Activated naive CD4-positive, alpha-beta T cell treated with anti-CD3 and anti-CD28 coated beads for 36 hours (primary cell): ENCODE measurements at regions not wholly inside any gene's neighbourhood (a gene's known extent, or its start where the extent isn't known, plus 50 kb on each side); places are given as distances from the start of the nearest gene placed in this dataset.

Source experiments
- CTCF ChIA-PET: fragments of 350-600 bp; sonication (Branson Sonifier 250); formaldehyde crosslinking; loops from one replicate; lab custom pipeline; 2021; ENCODE audit warnings: antibody characterized with exemption; lab: Charles Lee
- DNase-seq: peaks from one replicate; pipeline ENCODE4 v3.0.0-alpha.2; 2020
- H3K27ac Mint-ChIP-seq: one replicate; pipeline ENCODE4 v1.8.0; 2021; ENCODE audit warnings: mild to moderate bottlenecking, mixed read lengths
- H3K27me3 Mint-ChIP-seq: one replicate; pipeline ENCODE4 v1.8.0; 2021; ENCODE audit warnings: low read depth, mixed read lengths
- H3K36me3 Mint-ChIP-seq: one replicate; pipeline ENCODE4 v1.8.0; 2021; ENCODE audit warnings: low read depth, mixed read lengths
- H3K4me1 Mint-ChIP-seq: one replicate; pipeline ENCODE4 v1.8.0; 2021; ENCODE audit warnings: low read depth, mixed read lengths
- H3K4me3 Mint-ChIP-seq: one replicate; pipeline ENCODE4 v1.8.0; 2021; ENCODE audit warnings: mild to moderate bottlenecking, moderate library complexity, mixed read lengths
- H3K9me3 Mint-ChIP-seq: one replicate; pipeline ENCODE4 v1.8.0; 2021; ENCODE audit warnings: mixed read lengths
- intact Hi-C: fragments of 100-400 bp; cut with micrococcal nuclease; formaldehyde crosslinking; loops from one replicate; pipeline ENCODE4 v1.15.1; 2023

DNA sequence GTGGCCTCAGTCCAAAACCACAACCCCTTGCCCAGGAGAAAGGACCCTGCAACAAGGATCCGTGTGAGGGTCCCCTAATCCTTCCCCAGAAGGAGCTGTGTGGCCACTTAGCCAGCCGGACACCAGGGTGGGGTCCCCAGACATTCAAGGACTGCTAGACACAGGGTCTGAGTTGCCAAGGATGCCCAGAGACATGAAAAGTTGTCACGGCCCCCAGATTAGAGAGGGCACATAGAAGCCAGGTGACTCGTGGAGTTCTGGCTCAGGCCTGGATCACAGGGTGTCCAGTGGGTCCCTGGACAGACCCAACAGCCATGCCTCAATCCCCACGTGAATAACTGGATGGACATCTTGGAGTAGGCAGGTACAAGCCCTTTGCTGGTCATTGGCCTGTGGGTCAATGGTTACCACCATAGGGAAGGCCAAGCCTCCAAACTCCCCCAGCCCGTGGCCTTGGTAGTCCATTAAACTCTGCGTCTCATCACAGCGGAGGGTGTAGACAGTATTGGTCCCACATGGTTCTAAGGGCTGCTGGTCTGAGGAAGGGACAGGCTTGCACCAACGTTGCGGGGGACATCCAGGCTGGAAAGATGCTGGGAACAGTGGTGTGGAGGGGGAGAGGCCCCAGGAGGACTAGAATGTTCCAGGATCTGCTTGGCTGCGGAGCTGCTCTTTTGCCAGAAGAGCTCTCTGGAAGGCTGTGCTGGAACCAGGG lies 205.9 kb upstream of the PPP2R2D start:
- CTCF ChIA-PET, result no interaction called here
- H3K36me3 Mint-ChIP-seq, result no peaks in the 10 kb centered on the region
- no peak overlapping the region for H3K4me3 Mint-ChIP-seq
- H3K27ac Mint-ChIP-seq, result no peak overlapping the region
- intact Hi-C loops, result no loop called here
- DNase-seq, result no peak
- H3K4me1 Mint-ChIP-seq, result no peaks in the 10 kb centered on the region
- no peaks in the 10 kb centered on the region for H3K9me3 Mint-ChIP-seq
- peaks cover 10% of the 10 kb centered on the region for H3K27me3 Mint-ChIP-seq

- Mint-ChIP-seq H3K9me3 (no peaks in the 10 kb centered on the region), H3K4me1 (no peaks in the 10 kb centered on the region), H3K27ac (no peak overlapping the region), H3K36me3 (no peaks in the 10 kb centered on the region), H3K27me3 (peaks cover 10% of the 10 kb centered on the region), H3K4me3 (no peak overlapping the region)
- intact Hi-C loops, result no loop called here
- CTCF ChIA-PET, result interaction anchor here (0.7 kb wide), 1 partner anchor 35 kb away, joined by 3 read pairs; no protein-coding TSS in a partner anchor
- DNase-seq, result no peak
Observed at GRCh38 chr10:131695496-131696165, 205.2 kb upstream of the PPP2R2D start.

DNA sequence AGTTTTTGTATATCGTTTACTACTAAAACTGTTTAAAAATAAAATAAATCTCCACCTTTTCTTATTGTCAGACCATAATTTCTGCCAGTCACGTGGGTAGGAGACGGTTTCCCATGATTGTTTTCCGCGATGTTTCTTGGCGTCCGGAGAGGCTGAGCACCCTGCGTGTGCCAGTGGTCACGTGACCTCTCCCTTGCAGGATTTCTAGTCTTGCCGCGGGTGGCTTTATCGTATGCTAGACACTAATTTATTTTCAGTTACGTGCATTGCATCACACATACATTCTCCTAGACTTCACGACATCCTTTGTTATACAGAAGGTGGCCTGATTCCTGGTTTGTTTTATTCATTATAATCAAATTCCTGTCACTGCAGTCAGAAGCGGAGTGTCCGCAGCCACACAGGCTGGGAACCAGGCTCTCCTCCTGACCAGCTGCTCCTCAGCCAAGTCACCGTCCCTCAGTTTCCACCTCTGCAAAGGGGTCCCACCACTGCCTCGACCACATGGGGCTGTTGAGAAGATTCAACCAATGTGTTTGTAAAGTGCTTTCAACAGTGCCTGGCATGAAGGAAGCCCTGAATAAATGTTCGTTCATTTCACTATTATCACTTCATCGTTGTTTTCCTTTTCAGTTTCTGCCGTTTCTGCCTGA lies 203.2 kb upstream of the PPP2R2D start:
- H3K9me3 Mint-ChIP-seq, result no peaks in the 10 kb centered on the region
- H3K4me3 Mint-ChIP-seq, result no peak overlapping the region
- no peak for DNase-seq
- CTCF ChIA-PET, result no interaction called here
- no peaks in the 10 kb centered on the region for H3K4me1 Mint-ChIP-seq
- H3K36me3 Mint-ChIP-seq, result no peaks in the 10 kb centered on the region
- H3K27me3 Mint-ChIP-seq, result peaks cover 3% of the 10 kb centered on the region
- no peak overlapping the region for H3K27ac Mint-ChIP-seq
- intact Hi-C loops, result no loop called here

DNA sequence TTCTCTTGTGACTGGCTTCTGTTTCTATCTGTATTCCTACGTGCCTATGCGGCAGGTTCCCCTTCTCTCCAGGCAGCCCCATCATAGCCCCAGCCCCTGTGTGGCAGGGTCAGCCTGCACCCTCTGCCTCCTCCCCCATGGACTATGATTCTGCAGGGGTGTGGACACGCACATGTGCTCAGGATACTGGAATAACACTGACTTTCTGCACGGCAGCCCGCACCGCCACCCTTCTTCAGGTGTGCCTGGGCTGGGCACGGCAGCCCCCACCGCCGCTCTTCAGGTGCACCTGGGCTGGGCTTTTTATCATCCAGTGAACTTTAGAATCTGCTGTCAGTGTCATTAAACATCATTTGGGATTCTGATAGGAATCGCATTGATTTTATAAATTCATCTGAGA lies 202.6 kb upstream of the PPP2R2D start:
- intact Hi-C loops, result no loop called here
- DNase-seq, result no peak
- Mint-ChIP-seq H3K27ac (no peak overlapping the region), H3K4me3 (no peak overlapping the region), H3K27me3 (no peaks in the 10 kb centered on the region), H3K4me1 (no peaks in the 10 kb centered on the region), H3K9me3 (no peaks in the 10 kb centered on the region), H3K36me3 (no peaks in the 10 kb centered on the region)
- CTCF ChIA-PET, result no interaction called here

GRCh38 chr10:131698986-131699385 lies 201.8 kb upstream of the PPP2R2D start:
- DNase-seq, result no peak
- intact Hi-C loops, result no loop called here
- Mint-ChIP-seq H3K27me3 (no peaks in the 10 kb centered on the region), H3K36me3 (no peaks in the 10 kb centered on the region), H3K4me3 (no peak overlapping the region), H3K4me1 (no peaks in the 10 kb centered on the region), H3K9me3 (no peaks in the 10 kb centered on the region), H3K27ac (no peak overlapping the region)
- CTCF ChIA-PET, result no interaction called here

DNA sequence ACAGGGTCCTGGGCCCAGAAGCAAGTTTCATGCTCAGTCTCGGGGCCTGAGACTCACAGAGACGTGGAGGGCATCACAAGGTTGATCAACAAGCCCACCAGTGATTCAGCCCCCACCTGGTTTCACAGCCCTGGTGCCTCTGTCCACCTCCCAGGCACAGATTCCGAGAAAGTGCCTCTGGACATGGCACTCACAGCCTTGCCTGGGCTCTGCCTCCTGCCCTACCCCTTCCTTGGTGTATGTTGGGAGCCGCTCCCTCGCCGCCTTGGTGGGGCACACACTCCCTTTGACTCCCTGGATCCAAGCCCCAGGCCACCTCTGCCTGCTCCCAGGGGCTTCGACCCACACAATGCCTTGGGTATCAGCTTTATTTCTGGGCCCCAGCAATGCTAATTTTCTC lies 200.8 kb upstream of the PPP2R2D start:
- Mint-ChIP-seq H3K27me3 (no peaks in the 10 kb centered on the region), H3K27ac (no peak overlapping the region), H3K36me3 (no peaks in the 10 kb centered on the region), H3K9me3 (no peaks in the 10 kb centered on the region), H3K4me3 (no peak overlapping the region), H3K4me1 (no peaks in the 10 kb centered on the region)
- DNase-seq, result no peak
- intact Hi-C loops, result no loop called here
- CTCF ChIA-PET, result no interaction called here

GRCh38 chr10:131700506-131700905 lies 200.3 kb upstream of the PPP2R2D start:
- H3K4me3 Mint-ChIP-seq, result no peak overlapping the region
- DNase-seq, result no peak
- no peaks in the 10 kb centered on the region for H3K36me3 Mint-ChIP-seq
- H3K27me3 Mint-ChIP-seq, result no peaks in the 10 kb centered on the region
- CTCF ChIA-PET, result no interaction called here
- no peaks in the 10 kb centered on the region for H3K9me3 Mint-ChIP-seq
- no peak overlapping the region for H3K27ac Mint-ChIP-seq
- intact Hi-C loops, result no loop called here
- H3K4me1 Mint-ChIP-seq, result no peaks in the 10 kb centered on the region

GRCh38 chr10:131701131-131701947 lies 199.5 kb upstream of the PPP2R2D start:
- no peaks in the 10 kb centered on the region for H3K4me1 Mint-ChIP-seq
- H3K27ac Mint-ChIP-seq, result no peak overlapping the region
- peaks cover 2% of the 10 kb centered on the region for H3K9me3 Mint-ChIP-seq
- intact Hi-C loops, result no loop called here
- H3K4me3 Mint-ChIP-seq, result no peak overlapping the region
- H3K36me3 Mint-ChIP-seq, result no peaks in the 10 kb centered on the region
- peaks cover under 1% of the 10 kb centered on the region for H3K27me3 Mint-ChIP-seq
- no peak for DNase-seq
- CTCF ChIA-PET, result no interaction called here

- no peak for DNase-seq
- peaks cover 2% of the 10 kb centered on the region for H3K27me3 Mint-ChIP-seq
- no peak overlapping the region for H3K4me3 Mint-ChIP-seq
- H3K4me1 Mint-ChIP-seq, result no peaks in the 10 kb centered on the region
- H3K9me3 Mint-ChIP-seq, result peaks cover 13% of the 10 kb centered on the region
- no peak overlapping the region for H3K27ac Mint-ChIP-seq
- intact Hi-C loops, result no loop called here
- CTCF ChIA-PET, result no interaction called here
- no peaks in the 10 kb centered on the region for H3K36me3 Mint-ChIP-seq
Observed at GRCh38 chr10:131702531-131703356, 198.1 kb upstream of the PPP2R2D start.

DNA sequence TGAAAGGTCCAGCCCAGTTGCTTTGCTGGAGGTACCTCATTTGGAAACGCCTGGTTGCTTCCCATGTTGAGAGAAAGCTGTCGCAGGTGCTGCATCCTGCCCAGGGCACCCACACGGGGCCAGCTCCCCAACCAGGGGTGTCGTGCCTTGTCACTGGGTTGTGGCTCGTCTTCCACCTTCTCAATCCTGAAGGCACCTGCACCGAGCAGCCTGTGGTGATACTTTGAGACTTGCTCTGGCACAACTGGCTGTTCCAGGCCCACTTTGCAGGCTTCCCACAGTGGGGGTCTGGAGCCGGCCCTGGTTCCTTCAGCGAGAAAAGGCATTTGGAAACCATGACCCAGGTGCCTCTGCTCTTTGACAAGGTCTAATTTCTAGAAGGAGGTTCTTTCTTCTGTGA lies 197.3 kb upstream of the PPP2R2D start:
- intact Hi-C loops, result no loop called here
- no peak overlapping the region for H3K27ac Mint-ChIP-seq
- peaks cover 2% of the 10 kb centered on the region for H3K27me3 Mint-ChIP-seq
- H3K4me1 Mint-ChIP-seq, result no peaks in the 10 kb centered on the region
- peaks cover 13% of the 10 kb centered on the region for H3K9me3 Mint-ChIP-seq
- no peak for DNase-seq
- CTCF ChIA-PET, result no interaction called here
- H3K36me3 Mint-ChIP-seq, result no peaks in the 10 kb centered on the region
- no peak overlapping the region for H3K4me3 Mint-ChIP-seq

DNA sequence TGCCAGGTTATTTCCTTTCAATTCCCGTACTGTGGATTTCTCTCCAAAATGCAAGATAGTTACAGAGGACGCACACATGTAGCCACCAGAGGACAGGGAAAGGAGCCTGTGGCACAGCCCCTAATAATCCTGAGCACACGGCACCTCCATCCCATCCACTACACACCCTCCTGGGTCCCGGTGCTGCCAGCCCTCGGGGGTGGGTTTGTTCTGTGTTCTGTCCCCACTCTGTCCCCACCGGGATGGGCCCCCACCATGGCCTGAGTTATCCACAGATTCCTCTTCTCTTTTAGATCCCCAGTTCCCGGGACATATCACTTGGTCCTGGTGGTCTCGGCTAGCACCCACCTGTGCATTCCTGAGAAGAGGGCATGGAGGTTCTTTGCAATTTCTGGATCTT lies 196.9 kb upstream of the PPP2R2D start:
- H3K27ac Mint-ChIP-seq, result no peak overlapping the region
- H3K36me3 Mint-ChIP-seq, result no peaks in the 10 kb centered on the region
- intact Hi-C loops, result no loop called here
- no peak for DNase-seq
- CTCF ChIA-PET, result no interaction called here
- H3K4me3 Mint-ChIP-seq, result no peak overlapping the region
- H3K27me3 Mint-ChIP-seq, result peaks cover 2% of the 10 kb centered on the region
- H3K4me1 Mint-ChIP-seq, result no peaks in the 10 kb centered on the region
- H3K9me3 Mint-ChIP-seq, result peaks cover 13% of the 10 kb centered on the region

- Mint-ChIP-seq H3K9me3 (peaks cover 13% of the 10 kb centered on the region), H3K4me1 (no peaks in the 10 kb centered on the region), H3K36me3 (no peaks in the 10 kb centered on the region), H3K27me3 (peaks cover 6% of the 10 kb centered on the region), H3K27ac (no peak overlapping the region), H3K4me3 (no peak overlapping the region)
- DNase-seq, result no peak
- CTCF ChIA-PET, result no interaction called here
- intact Hi-C loops, result no loop called here
Observed at GRCh38 chr10:131706476-131706875, 194.3 kb upstream of the PPP2R2D start.
